GM18907 (cell line): ENCODE measurements at regions not wholly inside any gene's neighbourhood (a gene's known extent, or its start where the extent isn't known, plus 50 kb on each side); places are given as distances from the start of the nearest gene placed in this dataset.

ENCODE experiments used
- ATAC-seq: cut with Tn5 transposase; IDR thresholded peaks from one replicate; pipeline ENCODE4 v1.9.1; 2021; ENCODE audit warnings: mild to moderate bottlenecking, moderate library complexity; ENCODE audit not compliant: unreplicated experiment

GRCh38 chr11:81472646-81473045 lies 1261.0 kb downstream of the FAM181B start:
- no peak for ATAC-seq

DNA sequence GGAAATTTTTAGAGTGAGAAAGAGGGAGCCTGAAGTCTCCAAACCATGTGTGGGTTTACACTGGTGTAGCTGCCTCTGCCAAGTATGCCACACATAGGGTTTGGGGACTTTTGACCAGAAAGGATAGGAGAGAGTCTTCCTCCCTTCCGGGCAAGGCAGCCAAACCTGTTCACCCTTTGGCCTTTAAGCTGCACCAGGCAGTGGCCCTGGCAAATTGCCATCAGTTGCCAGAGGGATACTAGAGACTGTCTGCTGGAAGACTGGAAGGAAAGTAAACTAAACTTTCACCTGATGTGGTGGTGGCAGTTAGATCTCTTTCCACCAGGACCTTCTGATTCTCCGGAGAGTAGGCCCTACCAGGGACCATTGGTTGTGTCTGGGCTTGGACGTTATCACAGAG lies 1263.2 kb downstream of the FAM181B start:
- no peak for ATAC-seq

GRCh38 chr11:81459766-81460306 lies 1273.8 kb downstream of the FAM181B start:
- no peak for ATAC-seq

DNA sequence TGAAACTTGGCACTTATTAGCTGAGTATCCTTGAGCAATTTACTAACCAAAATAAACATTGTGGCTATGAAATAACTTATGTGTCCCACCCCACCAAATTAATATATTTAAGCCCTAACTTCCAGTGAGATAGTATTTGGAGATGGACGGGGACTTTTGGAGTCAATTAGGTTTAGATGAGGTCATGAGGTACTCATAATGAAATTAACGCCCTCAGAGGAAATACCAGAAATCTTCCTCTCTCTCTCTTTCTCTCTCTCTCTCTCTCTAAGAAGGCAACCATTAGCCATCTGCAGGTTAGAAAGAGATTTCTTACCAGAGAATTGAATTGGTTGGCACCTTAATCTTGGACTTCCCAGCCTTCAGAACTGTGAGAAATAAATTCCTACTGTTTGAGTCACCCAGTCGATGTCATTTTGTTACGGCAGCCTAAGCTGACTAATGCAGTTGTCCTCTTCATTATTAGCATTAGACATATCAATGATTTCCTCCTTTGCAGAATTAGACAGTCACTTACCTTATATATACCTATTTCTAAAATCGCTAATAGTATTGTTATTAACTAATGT lies 1284.0 kb downstream of the FAM181B start:
- no peak for ATAC-seq

- no peak for ATAC-seq
Observed at GRCh38 chr11:81444297-81444696, 1289.4 kb downstream of the FAM181B start.

GRCh38 chr11:81432333-81432732 lies 1301.3 kb downstream of the FAM181B start:
- ATAC-seq, result no peak

- no peak for ATAC-seq
Observed at GRCh38 chr11:81424822-81425221, 1308.8 kb downstream of the FAM181B start.

DNA sequence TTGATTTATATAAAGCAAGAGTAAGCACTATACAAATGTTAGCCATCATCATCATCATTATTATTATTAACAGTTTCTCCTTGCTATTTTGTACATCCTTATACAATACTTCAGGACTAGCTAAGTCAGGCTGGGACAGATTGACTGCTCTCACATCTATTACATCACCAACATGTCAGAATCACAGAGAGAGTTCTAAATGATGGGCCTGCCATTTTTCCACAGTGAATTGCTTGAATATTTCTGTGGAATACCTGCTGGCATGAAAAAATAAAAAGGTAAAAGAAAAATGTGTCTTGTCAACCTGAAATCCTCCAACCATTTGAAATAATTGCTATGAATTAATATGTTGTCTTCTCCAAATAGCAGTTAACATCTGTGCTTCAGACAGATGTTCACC lies 1311.3 kb downstream of the FAM181B start:
- ATAC-seq, result no peak

DNA sequence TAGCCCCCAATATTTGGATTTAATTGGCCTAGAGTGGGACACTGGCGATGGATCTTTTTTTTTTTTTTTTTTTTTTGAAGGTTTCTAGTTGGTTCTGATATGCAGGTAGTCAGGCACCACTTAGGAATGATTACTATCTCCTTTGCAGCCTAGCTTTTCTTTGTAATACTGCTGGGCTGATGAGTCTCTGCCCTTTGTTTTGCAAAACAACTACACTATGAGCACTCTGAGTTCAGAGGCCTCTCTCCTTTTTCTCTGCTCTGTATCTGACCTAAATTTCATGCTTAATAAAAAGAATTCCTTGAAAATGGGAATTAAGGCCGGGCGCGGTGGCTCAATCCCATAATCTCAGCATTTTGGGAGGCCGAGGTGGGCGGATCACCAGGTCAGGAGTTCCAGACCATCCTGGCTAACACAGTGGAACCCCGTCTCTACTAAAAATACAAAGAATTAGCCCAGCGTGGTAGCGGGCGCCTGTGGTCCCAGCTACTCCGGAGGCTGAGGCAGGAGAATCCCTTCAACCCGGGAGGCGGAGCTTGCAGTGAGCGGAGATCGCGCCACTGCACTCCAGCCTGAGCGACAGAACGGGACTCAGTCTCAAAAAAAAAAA lies 1312.3 kb downstream of the FAM181B start:
- ATAC-seq, result no peak

DNA sequence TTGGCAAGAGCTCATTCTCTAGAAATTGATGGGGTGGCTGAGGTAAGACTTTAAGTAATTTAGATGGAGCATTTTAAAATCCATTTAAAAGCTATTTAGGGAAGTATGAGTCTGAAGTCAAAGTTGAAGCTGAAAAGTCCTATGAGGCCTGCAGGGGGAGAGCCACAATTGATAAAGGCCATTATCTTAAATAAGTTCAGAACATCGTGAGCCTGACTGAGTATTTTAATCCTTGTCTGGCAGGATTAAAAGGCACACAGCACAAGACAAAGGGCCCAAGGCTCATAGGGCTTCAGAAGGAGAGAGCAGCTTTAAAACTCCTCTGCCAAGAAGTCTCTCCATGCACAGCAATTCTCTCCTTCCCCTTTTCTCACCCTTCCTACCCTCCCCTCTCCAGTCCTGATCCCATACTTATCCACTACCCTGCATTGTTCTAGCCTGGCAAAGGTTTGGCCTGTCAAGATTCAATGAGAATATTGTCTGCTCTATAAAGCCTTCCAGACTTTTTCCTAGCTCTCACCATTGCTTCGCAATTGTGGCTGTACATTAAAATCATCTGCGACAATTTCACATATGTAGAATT lies 1312.9 kb downstream of the FAM181B start:
- no peak for ATAC-seq

- ATAC-seq, result no peak
Observed at GRCh38 chr11:81397316-81397715, 1336.3 kb downstream of the FAM181B start.

GRCh38 chr11:81394311-81394710 lies 1339.4 kb downstream of the FAM181B start:
- ATAC-seq, result no peak

- no peak for ATAC-seq
Observed at GRCh38 chr11:81388326-81388725, 1345.3 kb downstream of the FAM181B start.

DNA sequence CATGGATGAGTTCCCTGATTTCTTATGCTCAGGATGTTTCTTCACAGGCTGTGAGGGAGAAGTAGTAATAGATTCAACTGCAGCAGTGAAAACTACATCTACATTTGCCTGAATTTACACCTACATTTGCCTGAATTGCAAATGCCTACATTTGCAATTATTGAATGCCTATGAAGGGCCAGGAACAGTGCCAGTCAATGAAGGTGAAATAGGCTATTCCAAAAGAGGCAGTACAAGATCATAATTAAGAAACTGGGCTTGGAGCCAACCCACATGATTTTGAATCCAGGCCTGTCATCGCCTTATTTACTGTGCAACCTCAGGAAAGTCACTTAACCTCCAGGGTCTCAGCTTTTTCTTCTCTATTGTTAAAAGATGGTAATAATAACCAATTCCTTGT lies 1353.3 kb downstream of the FAM181B start:
- no peak for ATAC-seq

DNA sequence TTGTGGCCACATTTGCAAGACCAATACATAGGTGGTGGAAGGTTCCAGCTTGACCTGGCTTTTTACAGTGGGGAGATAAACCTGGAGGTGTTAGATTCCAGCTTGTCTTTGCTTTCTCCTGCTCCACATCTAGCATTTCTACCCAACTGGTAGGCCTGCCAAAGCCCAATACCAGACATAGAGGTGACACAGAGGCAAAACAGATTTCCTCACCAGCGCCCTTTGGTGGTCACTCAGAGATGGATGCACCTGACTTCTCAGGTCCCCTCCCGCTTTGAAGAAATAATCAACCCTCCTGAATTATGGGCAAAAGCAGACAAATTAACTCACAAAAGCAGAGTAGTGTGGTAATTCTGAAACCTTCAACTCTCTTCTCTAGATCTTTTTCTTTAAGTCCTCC lies 1356.2 kb downstream of the FAM181B start:
- ATAC-seq, result no peak

DNA sequence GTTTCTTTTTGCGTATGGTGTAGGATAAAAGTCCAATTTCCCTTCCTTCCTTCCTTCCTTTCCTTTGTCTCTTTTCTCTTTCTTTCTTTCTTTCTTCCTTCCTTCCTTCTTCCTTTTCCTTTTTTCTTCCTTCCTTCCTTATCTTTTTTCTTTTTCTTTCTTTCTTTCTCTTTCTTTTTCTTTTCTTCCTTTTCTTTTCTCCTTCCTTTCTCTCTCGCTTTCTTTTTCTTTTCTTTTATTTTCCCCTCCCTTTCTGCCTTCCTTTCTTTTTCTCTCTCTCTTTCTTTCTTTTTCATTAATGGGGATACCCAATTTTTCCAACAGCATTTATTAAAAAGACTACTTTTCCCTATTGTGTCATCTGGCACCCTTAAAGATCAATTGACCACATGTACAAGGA lies 1359.7 kb downstream of the FAM181B start:
- ATAC-seq, result no peak

DNA sequence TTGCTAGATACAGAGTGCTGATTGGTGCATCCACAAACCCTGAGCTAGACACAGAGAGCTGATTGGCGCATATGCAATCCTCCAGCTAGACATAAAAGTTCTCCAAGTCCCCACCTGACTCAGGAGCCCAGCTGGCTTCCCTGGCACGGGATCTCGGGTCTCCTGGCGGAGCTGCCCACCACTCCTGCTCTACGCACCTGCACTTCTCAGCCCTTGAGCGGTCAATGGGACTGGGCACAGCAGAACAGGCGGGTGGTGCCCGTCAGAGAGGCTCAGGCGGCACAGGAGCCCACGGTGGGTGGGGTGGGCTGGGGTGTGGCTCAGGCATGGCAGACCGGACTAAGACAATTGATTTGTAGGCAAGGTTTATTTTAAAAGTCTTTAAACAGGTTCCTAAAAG lies 1365.5 kb downstream of the FAM181B start:
- no peak for ATAC-seq

- no peak for ATAC-seq
Observed at GRCh38 chr11:81365496-81365895, 1368.2 kb downstream of the FAM181B start.

GRCh38 chr11:81359476-81359875 lies 1374.2 kb downstream of the FAM181B start:
- ATAC-seq, result no peak

DNA sequence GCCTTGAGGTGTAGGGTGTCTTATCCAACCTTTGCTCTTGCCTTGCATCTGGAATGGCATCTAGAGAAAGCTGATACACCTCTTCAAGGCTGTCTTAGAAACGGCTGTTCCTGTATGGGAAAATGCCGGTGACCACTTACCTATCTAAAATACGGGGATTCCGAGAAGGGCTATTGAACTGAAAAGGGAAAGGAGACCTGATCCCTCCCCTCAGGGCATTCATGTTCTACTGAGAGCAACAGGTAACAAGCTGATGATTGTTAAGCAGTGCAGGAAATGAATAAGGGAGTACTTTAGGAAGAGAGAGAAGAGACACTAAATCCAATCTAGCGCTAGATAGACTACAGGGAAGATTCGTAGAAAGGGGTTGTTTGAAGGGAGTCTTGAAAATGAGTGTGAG lies 1388.1 kb downstream of the FAM181B start:
- ATAC-seq, result no peak

- no peak for ATAC-seq
Observed at GRCh38 chr11:81342966-81343365, 1390.7 kb downstream of the FAM181B start.

GRCh38 chr11:81340225-81340624 lies 1393.4 kb downstream of the FAM181B start:
- no peak for ATAC-seq
